MCF 10A (cell line): ENCODE measurements at regions not wholly inside any gene's neighbourhood (a gene's known extent, or its start where the extent isn't known, plus 50 kb on each side); places are given as distances from the start of the nearest gene placed in this dataset.

Experiments used
- BruUV-seq: library from RNA; stranded (reverse); fragments of 400-500 nt; replicated peaks from 2 replicates; lab custom pipeline; 2021; lab: Mats Ljungman, UMichigan
- CTCF ChIA-PET: fragments of 300-600 bp; sonication (Branson Sonifier 250); formaldehyde crosslinking; extraction: SDS; loops from one replicate; lab custom pipeline; 2021; ENCODE audit warnings: antibody characterized with exemption, inconsistent platforms; lab: Yijun Ruan, JAX
- POLR2A ChIA-PET: fragments of 300-600, 350-650 bp; sonication (Branson Sonifier 250); formaldehyde crosslinking; extraction: SDS; loops from one replicate; lab custom pipeline; 2020; ENCODE audit warnings: antibody characterized with exemption, inconsistent platforms; lab: Yijun Ruan, JAX
- DNase-seq: peaks from one replicate; pipeline ENCODE4 v3.0.0-alpha.2; 2018; ENCODE audit not compliant: unreplicated experiment
- H3K27ac Mint-ChIP-seq: one replicate; pipeline ENCODE4 v1.8.0; 2022; ENCODE audit warnings: mild to moderate bottlenecking, low read depth, mixed read lengths; ENCODE audit not compliant: unreplicated experiment
- H3K27me3 Mint-ChIP-seq: one replicate; pipeline ENCODE4 v1.8.0; 2022; ENCODE audit warnings: mixed read lengths; ENCODE audit not compliant: insufficient read depth, unreplicated experiment
- H3K36me3 Mint-ChIP-seq: one replicate; pipeline ENCODE4 v1.8.0; 2022; ENCODE audit warnings: mild to moderate bottlenecking, moderate library complexity, mixed read lengths; ENCODE audit not compliant: insufficient read depth, unreplicated experiment
- H3K4me1 Mint-ChIP-seq: one replicate; pipeline ENCODE4 v1.8.0; 2022; ENCODE audit warnings: mixed read lengths; ENCODE audit not compliant: insufficient read depth, unreplicated experiment
- H3K4me3 Mint-ChIP-seq: one replicate; pipeline ENCODE4 v1.8.0; 2022; ENCODE audit warnings: mild to moderate bottlenecking, moderate library complexity, mixed read lengths; ENCODE audit not compliant: unreplicated experiment
- H3K9me3 Mint-ChIP-seq: one replicate; pipeline ENCODE4 v1.8.0; 2022; ENCODE audit warnings: mixed read lengths; ENCODE audit not compliant: unreplicated experiment
- intact Hi-C: fragments of 100-400 bp; cut with micrococcal nuclease; formaldehyde crosslinking; loops from 2 replicates; pipeline ENCODE4 v1.14.1; 2022
- TF ChIP-seq, protein P1 (sequence below): fragments of 200-600 bp; IDR thresholded peaks from one replicate; pipeline ENCODE4 v1.8.0; 2022; ENCODE audit warnings: antibody characterized with exemption, mild to moderate bottlenecking; ENCODE audit not compliant: unreplicated experiment

DNA sequence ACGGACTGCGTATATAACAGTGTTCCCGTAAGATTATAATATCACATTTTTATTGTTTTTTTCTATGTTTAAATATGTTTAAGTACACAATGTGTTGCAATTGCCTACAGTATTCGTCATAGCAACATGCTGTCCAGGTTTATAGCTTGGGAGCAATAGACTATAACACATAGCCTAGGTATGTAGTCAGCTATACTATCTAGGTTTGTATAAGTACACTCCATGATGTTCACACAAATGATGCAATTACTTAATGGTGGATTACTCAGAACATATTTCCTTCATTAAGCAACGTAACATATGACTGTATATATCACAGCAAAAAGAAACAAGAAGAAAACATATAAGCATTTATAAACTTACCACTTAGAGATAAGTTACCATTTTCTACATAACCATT is 160.0 kb downstream of the CBLN1 start:
- Mint-ChIP-seq H3K27me3 (peaks cover 23% of the 10 kb centered on the region), H3K36me3 (no peaks in the 10 kb centered on the region)

DNA sequence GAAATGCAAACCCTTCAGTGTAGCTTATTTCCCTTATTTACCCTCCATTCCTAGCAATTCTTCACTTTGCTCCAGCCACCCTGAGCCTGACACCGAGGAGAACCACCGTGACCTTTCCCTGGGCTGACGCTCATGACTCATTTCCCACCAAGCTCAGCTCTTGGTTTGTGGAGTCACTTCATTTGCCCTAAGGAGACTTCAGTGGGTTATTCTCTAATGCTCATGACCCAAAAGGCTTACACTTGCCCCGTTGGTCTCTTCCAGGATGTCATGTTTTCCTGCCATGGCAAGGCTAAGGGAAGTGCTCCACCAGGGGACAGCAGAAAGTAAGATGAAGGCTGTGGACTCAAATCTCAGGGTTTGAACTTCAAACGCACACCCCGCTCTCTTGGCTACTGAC is 161.0 kb downstream of the CBLN1 start:
- Mint-ChIP-seq H3K4me1 (peaks cover 12% of the 10 kb centered on the region), H3K9me3 (no peaks in the 10 kb centered on the region), H3K27me3 (peaks cover 23% of the 10 kb centered on the region), H3K36me3 (no peaks in the 10 kb centered on the region), H3K27ac (no peak overlapping the region), H3K4me3 (no peak overlapping the region)
- BruUV-seq, result no TSS peak
- ChIA-PET POLR2A (no interaction called here), CTCF (interaction anchor here (0.7 to 1.1 kb wide), 3 partner anchors 40 to 229 kb away, joined by 3 to 4 read pairs (median 3); no protein-coding TSS in a partner anchor)
- DNase-seq, result peak; percentile 17
- intact Hi-C loops, result no loop called here
- TF ChIP-seq, protein P1, sequence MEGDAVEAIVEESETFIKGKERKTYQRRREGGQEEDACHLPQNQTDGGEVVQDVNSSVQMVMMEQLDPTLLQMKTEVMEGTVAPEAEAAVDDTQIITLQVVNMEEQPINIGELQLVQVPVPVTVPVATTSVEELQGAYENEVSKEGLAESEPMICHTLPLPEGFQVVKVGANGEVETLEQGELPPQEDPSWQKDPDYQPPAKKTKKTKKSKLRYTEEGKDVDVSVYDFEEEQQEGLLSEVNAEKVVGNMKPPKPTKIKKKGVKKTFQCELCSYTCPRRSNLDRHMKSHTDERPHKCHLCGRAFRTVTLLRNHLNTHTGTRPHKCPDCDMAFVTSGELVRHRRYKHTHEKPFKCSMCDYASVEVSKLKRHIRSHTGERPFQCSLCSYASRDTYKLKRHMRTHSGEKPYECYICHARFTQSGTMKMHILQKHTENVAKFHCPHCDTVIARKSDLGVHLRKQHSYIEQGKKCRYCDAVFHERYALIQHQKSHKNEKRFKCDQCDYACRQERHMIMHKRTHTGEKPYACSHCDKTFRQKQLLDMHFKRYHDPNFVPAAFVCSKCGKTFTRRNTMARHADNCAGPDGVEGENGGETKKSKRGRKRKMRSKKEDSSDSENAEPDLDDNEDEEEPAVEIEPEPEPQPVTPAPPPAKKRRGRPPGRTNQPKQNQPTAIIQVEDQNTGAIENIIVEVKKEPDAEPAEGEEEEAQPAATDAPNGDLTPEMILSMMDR, result no peak

More for the DNA sequence above, 160.0 kb downstream of the CBLN1 start:
- no peak overlapping the region for H3K27ac Mint-ChIP-seq
- no TSS peak for BruUV-seq
- H3K4me3 Mint-ChIP-seq, result no peak overlapping the region
- ChIA-PET CTCF (no interaction called here), POLR2A (no interaction called here)
- DNase-seq, result peak; percentile 8
- peaks cover 12% of the 10 kb centered on the region for H3K4me1 Mint-ChIP-seq
- TF ChIP-seq, protein P1, result no peak
- H3K9me3 Mint-ChIP-seq, result no peaks in the 10 kb centered on the region
- intact Hi-C loops, result no loop called here

DNA sequence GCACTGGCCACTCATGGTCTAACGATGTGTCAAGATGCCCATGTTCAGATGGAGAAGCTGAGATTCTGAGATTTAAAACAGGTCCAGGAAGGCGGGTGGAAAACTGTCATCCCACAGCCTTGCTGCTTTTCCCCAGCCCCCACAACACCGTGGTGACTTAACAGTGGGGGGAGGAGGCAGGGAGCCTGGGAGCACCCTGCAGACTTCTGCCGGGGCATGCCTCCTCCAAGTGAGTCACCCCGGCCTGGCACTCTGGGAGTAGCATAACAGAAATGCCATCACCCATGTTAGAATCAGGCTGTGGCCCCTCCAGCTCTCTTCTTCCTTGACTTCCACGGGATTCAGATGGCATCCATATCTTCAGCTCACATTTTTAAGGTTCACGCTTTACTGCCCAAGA is 164.8 kb downstream of the CBLN1 start:
- intact Hi-C loops, result no loop called here
- peak; percentile 66 for DNase-seq
- Mint-ChIP-seq H3K9me3 (no peaks in the 10 kb centered on the region), H3K4me3 (no peak overlapping the region), H3K36me3 (no peaks in the 10 kb centered on the region), H3K27ac (peak overlapping the region; percentile 33), H3K4me1 (peaks cover 12% of the 10 kb centered on the region), H3K27me3 (peaks cover 19% of the 10 kb centered on the region)
- BruUV-seq, result no TSS peak
- ChIA-PET CTCF (interaction anchor here (1.2 kb wide), 1 partner anchor 11 kb away, joined by 4 read pairs; no protein-coding TSS in a partner anchor), POLR2A (no interaction called here)
- TF ChIP-seq, protein P1, result no peak

DNA sequence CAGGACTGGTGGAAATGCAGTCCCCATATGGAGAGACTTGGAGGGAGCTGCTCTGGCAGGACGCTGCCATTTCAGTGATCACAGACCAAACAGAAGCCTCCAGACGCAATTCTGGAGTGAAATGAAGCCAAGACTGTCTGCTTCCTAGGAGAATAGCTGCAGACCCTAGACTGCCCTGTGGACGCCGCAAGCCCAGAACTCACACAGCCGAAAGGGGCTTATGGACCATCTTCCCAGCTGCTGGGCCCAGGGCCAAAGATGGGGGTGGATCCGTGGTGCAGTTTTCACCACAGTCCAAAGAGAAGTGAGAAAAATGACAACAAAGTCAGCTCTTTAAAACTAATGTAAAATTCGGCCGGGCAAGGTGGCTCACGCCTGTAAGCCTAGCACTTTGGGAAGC is 165.7 kb downstream of the CBLN1 start:
- H3K27me3 Mint-ChIP-seq, result peaks cover 19% of the 10 kb centered on the region
- no peak overlapping the region for H3K27ac Mint-ChIP-seq
- BruUV-seq, result no TSS peak
- ChIA-PET CTCF (interaction anchor here (0.9 to 1.2 kb wide), 2 partner anchors 8 to 10 kb away, joined by 3 to 4 read pairs; no protein-coding TSS in a partner anchor), POLR2A (no interaction called here)
- intact Hi-C loops, result no loop called here
- no peaks in the 10 kb centered on the region for H3K36me3 Mint-ChIP-seq
- no peak for DNase-seq
- H3K4me1 Mint-ChIP-seq, result peaks cover 12% of the 10 kb centered on the region
- no peaks in the 10 kb centered on the region for H3K9me3 Mint-ChIP-seq
- H3K4me3 Mint-ChIP-seq, result no peak overlapping the region
- TF ChIP-seq, protein P1, result no peak
